ENCODE measurements at regions not wholly inside any gene's neighbourhood (a gene's known extent, or its start where the extent isn't known, plus 50 kb on each side); places are given as distances from the start of the nearest gene placed in this dataset.

DNA sequence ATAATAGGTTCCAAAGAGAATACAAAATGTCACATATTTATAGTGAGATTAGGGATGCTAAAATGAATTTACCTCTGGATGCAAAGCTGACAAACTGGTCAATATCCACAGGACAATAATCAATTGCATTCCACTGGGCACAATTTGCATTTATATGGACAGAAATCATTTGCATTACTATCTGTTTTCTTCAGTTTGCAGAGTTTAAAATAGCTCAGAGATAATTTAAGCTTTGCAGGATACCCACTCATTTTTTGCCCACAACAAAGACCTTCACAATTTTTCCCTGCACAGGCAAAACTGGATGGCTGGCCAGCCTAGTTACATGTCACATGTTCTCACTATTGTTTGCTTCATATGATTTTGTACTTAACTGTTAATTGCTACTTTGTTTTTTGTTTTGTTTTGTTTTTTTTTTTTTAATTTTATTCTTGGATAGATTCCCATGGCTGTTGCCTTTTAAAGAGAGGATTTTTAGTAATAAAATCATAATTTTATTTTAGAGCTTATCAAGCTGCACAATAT lies 483.5 kb downstream of the UTRN start:
- no peak for DNase-seq
- TF ChIP-seq, protein P1, sequence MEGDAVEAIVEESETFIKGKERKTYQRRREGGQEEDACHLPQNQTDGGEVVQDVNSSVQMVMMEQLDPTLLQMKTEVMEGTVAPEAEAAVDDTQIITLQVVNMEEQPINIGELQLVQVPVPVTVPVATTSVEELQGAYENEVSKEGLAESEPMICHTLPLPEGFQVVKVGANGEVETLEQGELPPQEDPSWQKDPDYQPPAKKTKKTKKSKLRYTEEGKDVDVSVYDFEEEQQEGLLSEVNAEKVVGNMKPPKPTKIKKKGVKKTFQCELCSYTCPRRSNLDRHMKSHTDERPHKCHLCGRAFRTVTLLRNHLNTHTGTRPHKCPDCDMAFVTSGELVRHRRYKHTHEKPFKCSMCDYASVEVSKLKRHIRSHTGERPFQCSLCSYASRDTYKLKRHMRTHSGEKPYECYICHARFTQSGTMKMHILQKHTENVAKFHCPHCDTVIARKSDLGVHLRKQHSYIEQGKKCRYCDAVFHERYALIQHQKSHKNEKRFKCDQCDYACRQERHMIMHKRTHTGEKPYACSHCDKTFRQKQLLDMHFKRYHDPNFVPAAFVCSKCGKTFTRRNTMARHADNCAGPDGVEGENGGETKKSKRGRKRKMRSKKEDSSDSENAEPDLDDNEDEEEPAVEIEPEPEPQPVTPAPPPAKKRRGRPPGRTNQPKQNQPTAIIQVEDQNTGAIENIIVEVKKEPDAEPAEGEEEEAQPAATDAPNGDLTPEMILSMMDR (IDR thresholded peaks at IDR 0.05) = no peak
- Histone ChIP-seq H3K27me3 (no peaks in the 10 kb centered on the region), H3K4me1 (peaks cover 3 to 16% (median 11%) of the 10 kb centered on the region in 3 donors), H3K9me3 (no peaks in the 10 kb centered on the region), H3K36me3 (peaks cover 0 to 4% (median 0%) of the 10 kb centered on the region in 3 donors), H3K27ac (peak overlapping the region in 2 of 4 donors; percentile 1 to 56), H3K4me3 (no peak overlapping the region)
- peak in 3 of 4 donors; percentile 14 to 67 (median 59) for ATAC-seq
- intact Hi-C loops (cut with DNase I) = no loop called here
- FAIRE-seq = no peak

DNA sequence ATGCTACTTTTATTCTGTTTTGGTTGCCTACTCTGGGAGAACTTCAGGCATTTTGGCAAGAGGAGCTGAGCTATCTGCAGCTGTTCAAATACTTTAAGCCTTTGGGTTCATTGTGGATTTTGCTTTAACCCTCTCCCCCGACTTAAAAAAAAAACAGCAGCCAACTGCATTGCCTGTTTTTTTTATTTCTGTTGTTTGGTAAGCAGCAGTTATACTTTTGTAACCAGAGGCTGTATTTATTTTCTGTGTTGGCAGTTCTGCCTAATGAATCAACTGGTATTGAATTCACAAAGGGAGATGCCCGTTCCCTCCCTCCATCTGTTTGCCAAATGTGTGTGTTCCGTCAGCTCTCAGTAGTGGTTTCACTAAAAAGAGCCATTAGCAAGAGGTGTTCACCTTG lies 484.0 kb downstream of the UTRN start:
- DNase-seq (peak in 2 of 6 donors; percentile 15 to 21), ATAC-seq (peak; percentile 78 to 88 (median 81)), FAIRE-seq (no peak)
- H3K27ac ChIP-seq = peak overlapping the region in 2 of 4 donors; percentile 1 to 56
- H3K36me3 ChIP-seq = peaks cover 0 to 4% (median 0%) of the 10 kb centered on the region in 3 donors
- no peaks in the 10 kb centered on the region for H3K27me3 ChIP-seq
- TF ChIP-seq, protein P1 (IDR thresholded peaks at IDR 0.05) = no peak
- no peaks in the 10 kb centered on the region for H3K9me3 ChIP-seq
- peaks cover 3 to 16% (median 11%) of the 10 kb centered on the region in 3 donors for H3K4me1 ChIP-seq
- intact Hi-C loops (cut with DNase I) = no loop called here
- H3K4me3 ChIP-seq = peak overlapping the region in 1 of 4 donors; percentile 10
- 12 to 16% methylated on average over 3 of the region's 3 CpGs for WGBS, 2 donors

DNA sequence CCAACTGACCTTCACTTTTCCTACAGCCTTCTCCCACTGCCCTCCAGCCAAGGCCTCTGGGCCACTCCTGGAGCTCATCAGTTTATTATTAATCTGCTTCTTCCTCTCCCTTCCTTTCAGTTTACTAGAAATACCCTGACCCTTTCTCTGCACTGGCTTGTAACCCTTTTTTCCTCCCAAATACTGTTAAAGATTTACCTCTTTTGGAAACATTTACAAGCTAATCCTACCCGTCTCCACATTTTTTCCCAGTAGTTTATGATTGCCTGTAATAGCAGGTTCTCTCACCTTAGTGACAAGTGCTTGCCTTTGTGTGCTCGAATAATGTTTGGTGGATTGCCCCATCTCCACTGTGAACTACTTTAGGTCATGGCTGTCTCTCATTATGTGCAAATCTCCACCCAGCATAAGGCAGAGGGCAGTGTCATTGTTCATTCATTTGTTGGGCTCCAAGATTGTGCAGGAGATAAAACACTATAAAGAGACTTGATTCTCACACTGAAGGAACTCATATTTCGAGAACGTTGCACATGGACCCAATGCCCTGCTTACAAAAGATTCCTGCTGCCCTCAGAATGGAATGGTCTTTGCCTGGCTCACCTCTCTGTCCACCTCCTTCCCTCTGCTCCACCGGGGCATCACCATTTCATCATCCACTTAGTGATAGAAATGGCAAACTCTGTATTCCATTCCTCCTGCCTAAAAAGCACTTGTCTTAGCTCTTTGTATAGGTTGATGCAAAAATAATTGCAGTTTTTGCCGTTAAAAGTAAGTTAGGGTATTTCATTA lies 491.1 kb downstream of the UTRN start:
- ATAC-seq (peak in 3 of 4 donors; percentile 31 to 57 (median 32)), FAIRE-seq (no peak), DNase-seq (no peak)
- TF ChIP-seq, protein P1 (IDR thresholded peaks at IDR 0.05) = no peak
- intact Hi-C loops (cut with DNase I) = no loop called here
- WGBS, 2 donors = 73 to 75% methylated on average over 6 of the region's 6 CpGs
- Histone ChIP-seq H3K9me3 (no peaks in the 10 kb centered on the region), H3K27me3 (no peaks in the 10 kb centered on the region), H3K27ac (peak overlapping the region in 1 of 4 donors; percentile 8), H3K4me3 (no peak overlapping the region), H3K4me1 (no peaks in the 10 kb centered on the region), H3K36me3 (peaks cover 0 to 13% (median 0%) of the 10 kb centered on the region in 3 donors)

DNA sequence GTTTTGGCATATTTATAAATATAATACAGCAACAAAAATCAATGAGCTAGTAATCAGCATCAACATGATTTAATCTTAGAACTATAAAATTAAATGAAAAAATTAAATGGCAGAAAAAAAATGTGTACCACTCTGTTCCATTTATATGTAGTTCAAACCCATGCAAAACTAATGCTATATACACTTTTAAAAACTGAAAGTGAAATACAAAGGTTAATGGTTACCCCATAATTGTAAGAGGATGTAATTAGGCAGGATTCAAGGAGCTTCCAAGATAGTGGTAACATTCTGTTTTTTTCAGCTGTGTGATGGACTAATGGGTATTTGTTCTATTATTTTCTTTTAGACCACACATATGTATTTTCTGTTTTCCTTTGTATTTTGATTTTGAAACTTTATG lies 492.1 kb downstream of the UTRN start:
- H3K27me3 ChIP-seq = no peaks in the 10 kb centered on the region
- no peaks in the 10 kb centered on the region for H3K4me1 ChIP-seq
- no peak for ATAC-seq
- no peak overlapping the region for H3K4me3 ChIP-seq
- peaks cover 0 to 11% (median 0%) of the 10 kb centered on the region in 3 donors for H3K36me3 ChIP-seq
- intact Hi-C loops (cut with DNase I) = no loop called here
- no peaks in the 10 kb centered on the region for H3K9me3 ChIP-seq
- H3K27ac ChIP-seq = no peak overlapping the region
- FAIRE-seq = no peak
- DNase-seq = no peak
- TF ChIP-seq, protein P1 (IDR thresholded peaks at IDR 0.05) = no peak

DNA sequence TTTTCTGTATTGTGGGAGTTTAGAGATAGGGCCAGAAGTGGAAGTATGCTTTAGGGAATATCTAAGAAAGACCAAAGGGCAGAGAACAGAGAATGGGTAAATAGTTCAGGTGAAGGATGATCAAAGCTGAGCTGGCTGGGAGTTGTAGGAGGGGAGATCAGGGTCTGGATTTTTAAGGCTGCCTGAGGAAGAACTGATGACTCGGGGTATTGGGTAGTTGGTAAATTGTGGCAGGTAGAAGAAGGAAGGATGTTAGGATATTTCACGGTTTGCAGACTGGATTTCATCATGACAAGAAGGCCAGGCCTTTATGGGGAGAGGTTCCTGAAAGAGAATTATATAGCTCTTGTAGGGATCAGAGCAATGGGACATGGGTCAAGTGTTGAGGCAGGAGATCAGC lies 492.9 kb downstream of the UTRN start:
- ATAC-seq (no peak), FAIRE-seq (no peak), DNase-seq (no peak)
- H3K4me3 ChIP-seq = no peak overlapping the region
- peaks cover 0 to 9% (median 0%) of the 10 kb centered on the region in 3 donors for H3K36me3 ChIP-seq
- no peaks in the 10 kb centered on the region for H3K9me3 ChIP-seq
- no peaks in the 10 kb centered on the region for H3K27me3 ChIP-seq
- WGBS, 2 donors = 84 to 88% methylated on average over 2 of the region's 2 CpGs
- TF ChIP-seq, protein P1 (IDR thresholded peaks at IDR 0.05) = no peak
- no peaks in the 10 kb centered on the region for H3K4me1 ChIP-seq
- intact Hi-C loops (cut with DNase I) = no loop called here
- no peak overlapping the region for H3K27ac ChIP-seq
